ENCODE measurements at regions not wholly inside any gene's neighbourhood (a gene's known extent, or its start where the extent isn't known, plus 50 kb on each side); places are given as distances from the start of the nearest gene placed in this dataset.
"Not testable (repeated sequence)": the region's sequence is repeated elsewhere in the genome, so short reads cannot be mapped to it uniquely, and the experiment has no call there.

- peaks cover 0 to 5% (median 0%) of the 10 kb centered on the region in 11 donors for H3K9me3 ChIP-seq
- 61 to 76% methylated on average over 4 of the region's 4 CpGs for WGBS, 2 donors
- intact Hi-C loops (cut with DNase I): no loop called here
- H3K27me3 ChIP-seq: peaks cover 0 to 9% (median 0%) of the 10 kb centered on the region in 7 donors
- no peaks in the 10 kb centered on the region for H3K4me1 ChIP-seq
- TF ChIP-seq, protein P1, sequence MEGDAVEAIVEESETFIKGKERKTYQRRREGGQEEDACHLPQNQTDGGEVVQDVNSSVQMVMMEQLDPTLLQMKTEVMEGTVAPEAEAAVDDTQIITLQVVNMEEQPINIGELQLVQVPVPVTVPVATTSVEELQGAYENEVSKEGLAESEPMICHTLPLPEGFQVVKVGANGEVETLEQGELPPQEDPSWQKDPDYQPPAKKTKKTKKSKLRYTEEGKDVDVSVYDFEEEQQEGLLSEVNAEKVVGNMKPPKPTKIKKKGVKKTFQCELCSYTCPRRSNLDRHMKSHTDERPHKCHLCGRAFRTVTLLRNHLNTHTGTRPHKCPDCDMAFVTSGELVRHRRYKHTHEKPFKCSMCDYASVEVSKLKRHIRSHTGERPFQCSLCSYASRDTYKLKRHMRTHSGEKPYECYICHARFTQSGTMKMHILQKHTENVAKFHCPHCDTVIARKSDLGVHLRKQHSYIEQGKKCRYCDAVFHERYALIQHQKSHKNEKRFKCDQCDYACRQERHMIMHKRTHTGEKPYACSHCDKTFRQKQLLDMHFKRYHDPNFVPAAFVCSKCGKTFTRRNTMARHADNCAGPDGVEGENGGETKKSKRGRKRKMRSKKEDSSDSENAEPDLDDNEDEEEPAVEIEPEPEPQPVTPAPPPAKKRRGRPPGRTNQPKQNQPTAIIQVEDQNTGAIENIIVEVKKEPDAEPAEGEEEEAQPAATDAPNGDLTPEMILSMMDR (IDR thresholded peaks at IDR 0.05): no peak
- H3K36me3 ChIP-seq: no peaks in the 10 kb centered on the region
- H3K27ac ChIP-seq: no peak overlapping the region
- DNase-seq (no peak), ATAC-seq (peak in 5 of 8 donors; percentile 17 to 86 (median 55))
- no peak overlapping the region for H3K4me3 ChIP-seq
Measured at GRCh38 chr10:27388761-27389399, 115.2 kb upstream of the RAB18 start.

- Histone ChIP-seq H3K36me3 (no peaks in the 10 kb centered on the region), H3K27ac (no peak overlapping the region), H3K4me1 (no peaks in the 10 kb centered on the region), H3K9me3 (peaks cover 0 to 4% (median 0%) of the 10 kb centered on the region in 11 donors), H3K4me3 (no peak overlapping the region), H3K27me3 (peaks cover 0 to 14% (median 4%) of the 10 kb centered on the region in 7 donors)
- TF ChIP-seq, protein P1 (IDR thresholded peaks at IDR 0.05): no peak
- 70 to 74% methylated on average over 5 of the region's 5 CpGs for WGBS, 2 donors
- DNase-seq (no peak), ATAC-seq (no peak)
- intact Hi-C loops (cut with DNase I): no loop called here
Measured at GRCh38 chr10:27383595-27384542, 120.2 kb upstream of the RAB18 start.

DNA sequence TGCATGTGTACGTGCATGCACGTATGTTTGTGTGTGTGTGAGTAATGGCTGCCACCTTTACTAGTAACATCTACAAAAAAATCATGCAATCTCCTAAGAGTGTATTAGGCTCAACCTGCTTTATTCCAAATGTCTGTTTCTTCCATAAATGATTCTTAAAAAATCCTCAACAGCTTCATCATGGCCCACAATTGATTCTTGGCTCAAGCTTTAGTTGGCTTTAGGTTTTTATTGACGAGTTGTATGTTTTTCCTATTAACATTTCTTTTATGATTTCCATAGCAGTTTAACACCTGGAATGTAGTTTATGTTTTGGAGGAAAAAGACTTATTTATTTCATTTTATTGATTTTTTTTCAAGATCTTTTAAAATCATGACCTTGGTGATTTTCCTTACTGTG is 121.9 kb upstream of the RAB18 start:
- H3K36me3 ChIP-seq: no peaks in the 10 kb centered on the region
- peaks cover 0 to 4% (median 0%) of the 10 kb centered on the region in 11 donors for H3K9me3 ChIP-seq
- intact Hi-C loops (cut with DNase I): no loop called here
- H3K4me3 ChIP-seq: no peak overlapping the region
- ATAC-seq (no peak), DNase-seq (no peak)
- no peak overlapping the region for H3K27ac ChIP-seq
- TF ChIP-seq, protein P1 (IDR thresholded peaks at IDR 0.05): no peak
- no peaks in the 10 kb centered on the region for H3K4me1 ChIP-seq
- WGBS, 2 donors: 82 to 87% methylated on average over 3 of the region's 3 CpGs
- peaks cover 0 to 15% (median 4%) of the 10 kb centered on the region in 7 donors for H3K27me3 ChIP-seq

GRCh38 chr10:27380929-27381358 is 123.2 kb upstream of the RAB18 start:
- H3K4me1 ChIP-seq: no peaks in the 10 kb centered on the region
- peaks cover 0 to 15% (median 4%) of the 10 kb centered on the region in 7 donors for H3K27me3 ChIP-seq
- no peak for ATAC-seq
- DNase-seq: no peak
- no peak overlapping the region for H3K27ac ChIP-seq
- H3K36me3 ChIP-seq: no peaks in the 10 kb centered on the region
- TF ChIP-seq, protein P1 (IDR thresholded peaks at IDR 0.05): no peak
- H3K4me3 ChIP-seq: no peak overlapping the region
- peaks cover 0 to 4% (median 0%) of the 10 kb centered on the region in 11 donors for H3K9me3 ChIP-seq
- WGBS, 2 donors: 78 to 81% methylated on average over 6 of the region's 6 CpGs
- intact Hi-C loops (cut with DNase I): no loop called here

- H3K36me3 ChIP-seq; H3K4me1 ChIP-seq; H3K27ac ChIP-seq; DNase-seq; intact Hi-C loops (cut with DNase I); H3K4me3 ChIP-seq; H3K9me3 ChIP-seq; ATAC-seq: not testable (repeated sequence)
- WGBS, 2 donors: 99 to 100% methylated on average over 2 of the region's 2 CpGs
- peaks cover 0 to 14% (median 4%) of the 10 kb centered on the region in 7 donors for H3K27me3 ChIP-seq
Measured at GRCh38 chr10:27379041-27379440, 125.1 kb upstream of the RAB18 start.
